Psoas muscle (tissue), 7 donors: ENCODE measurements at regions not wholly inside any gene's neighbourhood (a gene's known extent, or its start where the extent isn't known, plus 50 kb on each side); places are given as distances from the start of the nearest gene placed in this dataset.

Source experiments
- ATAC-seq, 4 donors: fragments of 200-7000 bp; cut with Tn5 transposase; one replicate each; pipeline ENCODE4 v1.9.1; 2020; ENCODE audit warnings: moderate library complexity in 3 of 4, mild to moderate bottlenecking in 2 of 4
- DNase-seq, 2 donors: peaks; one replicate each; pipeline ENCODE4 v3.0.0-alpha.2; 2020
- H3K27ac ChIP-seq: fragments of 200-600 bp; one replicate; pipeline ENCODE4 v1.8.0; 2022
- H3K27me3 ChIP-seq, 3 donors: fragments of 200-600 bp in 1 of 3; one replicate each; pipeline versions ENCODE4 v1.6.1 to v1.8.0; 2013 to 2022; ENCODE audit warnings: low read length in 2 of 3, mild to moderate bottlenecking in 2 of 3, moderate library complexity in 1 of 3; ENCODE audit not compliant: insufficient read depth in 3 of 3
- H3K36me3 ChIP-seq, 2 donors: fragments of 200-600 bp in 1 of 2; one replicate each; pipeline versions ENCODE4 v1.6.1 to v1.8.0; 2013 to 2022; ENCODE audit warnings: low read depth in 1 of 2, mild to moderate bottlenecking in 1 of 2, moderate library complexity in 1 of 2; ENCODE audit not compliant: insufficient read depth in 1 of 2
- H3K4me1 ChIP-seq: fragments of 200-600 bp; one replicate; pipeline ENCODE4 v1.8.0; 2022
- H3K4me3 ChIP-seq: fragments of 200-600 bp; one replicate; pipeline ENCODE4 v1.8.0; 2022; ENCODE audit warnings: mild to moderate bottlenecking
- H3K9me3 ChIP-seq: fragments of 200-600 bp; one replicate; pipeline ENCODE4 v1.8.0; 2022
- WGBS, 3 donors: extraction: QIAGEN DNeasy Blood & Tissue Kit; methylation state at CpG; one replicate each; pipeline versions ENCODE4 v1.1.6 to v1.1.7; 2013; 5-methylcytosine and 5-hydroxymethylcytosine counted together
- intact Hi-C, 2 donors: fragments of 100-400 bp; cut with DNase I; formaldehyde crosslinking; loops; one replicate each; pipeline versions ENCODE4 v1.11.0 to v1.14.2; 2022
- TF ChIP-seq, protein P1 (sequence below): fragments of 200-600 bp; IDR thresholded peaks from one replicate; pipeline ENCODE4 v1.8.0; 2022; ENCODE audit warnings: antibody characterized with exemption
- donor health status: healthy with polysubstance abuse.
- donor health status: DM: no; HTN: no; CAD: no; lungs with moderate emphysema.
- donor health status: Bipolar disorder and iron deficiency.
- donor health status: healthy.
- donor health status: DM: yes; HTN: yes; CAD: no.
- donor health status: DM: no; HTN: no; CAD: no.
- donor health status: DM: yes; HTN: yes; CAD: no.

DNA sequence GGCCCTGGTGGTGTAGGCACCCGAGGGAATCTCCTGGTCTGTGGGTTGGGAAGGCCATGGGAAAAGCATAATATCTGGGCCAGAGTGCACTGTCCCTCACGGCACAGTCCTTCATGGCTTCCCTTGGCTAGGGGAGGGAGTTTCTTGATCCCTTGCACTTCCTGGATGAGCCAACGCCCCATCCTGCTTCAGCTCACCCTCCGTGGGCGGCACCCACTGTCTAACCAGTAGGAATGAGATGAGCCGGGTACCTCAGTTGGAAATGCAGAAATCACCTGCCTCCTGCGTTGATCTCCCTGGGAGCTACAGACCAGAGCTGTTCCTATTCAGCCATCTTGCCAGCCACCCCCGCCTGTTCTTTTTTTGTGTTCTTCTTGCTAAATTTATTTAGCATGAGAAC lies 134.4 kb downstream of the LEPR start:
- no peaks in the 10 kb centered on the region for H3K36me3 ChIP-seq
- H3K4me3 ChIP-seq: no peak overlapping the region
- no peaks in the 10 kb centered on the region for H3K27me3 ChIP-seq
- TF ChIP-seq, protein P1, sequence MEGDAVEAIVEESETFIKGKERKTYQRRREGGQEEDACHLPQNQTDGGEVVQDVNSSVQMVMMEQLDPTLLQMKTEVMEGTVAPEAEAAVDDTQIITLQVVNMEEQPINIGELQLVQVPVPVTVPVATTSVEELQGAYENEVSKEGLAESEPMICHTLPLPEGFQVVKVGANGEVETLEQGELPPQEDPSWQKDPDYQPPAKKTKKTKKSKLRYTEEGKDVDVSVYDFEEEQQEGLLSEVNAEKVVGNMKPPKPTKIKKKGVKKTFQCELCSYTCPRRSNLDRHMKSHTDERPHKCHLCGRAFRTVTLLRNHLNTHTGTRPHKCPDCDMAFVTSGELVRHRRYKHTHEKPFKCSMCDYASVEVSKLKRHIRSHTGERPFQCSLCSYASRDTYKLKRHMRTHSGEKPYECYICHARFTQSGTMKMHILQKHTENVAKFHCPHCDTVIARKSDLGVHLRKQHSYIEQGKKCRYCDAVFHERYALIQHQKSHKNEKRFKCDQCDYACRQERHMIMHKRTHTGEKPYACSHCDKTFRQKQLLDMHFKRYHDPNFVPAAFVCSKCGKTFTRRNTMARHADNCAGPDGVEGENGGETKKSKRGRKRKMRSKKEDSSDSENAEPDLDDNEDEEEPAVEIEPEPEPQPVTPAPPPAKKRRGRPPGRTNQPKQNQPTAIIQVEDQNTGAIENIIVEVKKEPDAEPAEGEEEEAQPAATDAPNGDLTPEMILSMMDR: no peak
- H3K4me1 ChIP-seq: no peaks in the 10 kb centered on the region
- H3K27ac ChIP-seq: no peak overlapping the region
- H3K9me3 ChIP-seq: no peaks in the 10 kb centered on the region
- WGBS, 3 donors: 78 to 90% (median 81%) methylated on average over 8 of the region's 8 CpGs
- DNase-seq: no peak
- intact Hi-C loops: no loop called here
- no peak for ATAC-seq

DNA sequence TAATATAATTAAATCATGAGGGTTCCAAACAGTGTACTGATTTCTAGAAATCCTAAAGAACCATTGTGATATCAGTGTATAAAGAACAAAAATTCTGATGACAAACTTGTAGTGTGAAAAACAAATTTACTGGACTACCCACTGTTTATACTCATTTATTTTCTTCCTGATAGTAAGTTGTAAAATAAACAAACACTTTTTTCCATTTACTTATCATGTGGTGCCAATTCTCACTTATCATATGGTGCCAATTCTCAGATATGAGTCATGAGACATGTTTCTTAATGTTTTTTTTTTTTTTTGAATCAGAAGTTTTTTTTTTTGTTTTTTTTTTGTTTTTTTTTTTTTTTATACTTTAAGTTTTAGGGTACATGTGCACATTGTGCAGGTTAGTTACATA lies 137.7 kb downstream of the LEPR start:
- ATAC-seq (no peak), DNase-seq (no peak)
- TF ChIP-seq, protein P1: no peak
- no peak overlapping the region for H3K4me3 ChIP-seq
- intact Hi-C loops: no loop called here
- no peaks in the 10 kb centered on the region for H3K9me3 ChIP-seq
- no peaks in the 10 kb centered on the region for H3K36me3 ChIP-seq
- no peaks in the 10 kb centered on the region for H3K27me3 ChIP-seq
- H3K27ac ChIP-seq: no peak overlapping the region
- H3K4me1 ChIP-seq: no peaks in the 10 kb centered on the region

GRCh38 chr1:65564493-65564892 lies 144.0 kb downstream of the LEPR start:
- intact Hi-C loops: no loop called here
- Histone ChIP-seq H3K27me3 (no peaks in the 10 kb centered on the region), H3K36me3 (no peaks in the 10 kb centered on the region), H3K4me3 (no peak overlapping the region), H3K4me1 (no peaks in the 10 kb centered on the region), H3K27ac (no peak overlapping the region), H3K9me3 (no peaks in the 10 kb centered on the region)
- DNase-seq (no peak), ATAC-seq (no peak)
- TF ChIP-seq, protein P1: no peak
- WGBS, 3 donors: 72 to 95% (median 82%) methylated on average over 4 to 7 of the region's 7 CpGs

DNA sequence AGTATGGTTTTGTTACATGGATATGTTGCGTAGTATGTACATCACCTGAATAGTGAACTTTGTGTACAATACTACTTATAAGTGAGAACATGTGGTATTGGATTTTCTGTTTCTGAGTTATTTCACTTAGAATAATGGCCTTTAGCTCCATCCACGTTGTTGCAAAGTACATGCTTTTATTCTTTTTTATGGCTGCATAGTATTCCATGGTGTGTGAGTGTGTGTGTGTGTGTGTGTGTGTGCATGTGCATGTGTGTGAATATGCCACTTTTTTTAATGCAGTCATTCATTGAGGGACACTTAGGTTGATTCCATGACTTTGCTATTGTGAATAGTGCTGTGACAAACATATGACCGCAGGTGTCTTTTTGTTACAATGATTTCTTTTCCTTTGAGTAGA lies 147.8 kb downstream of the LEPR start:
- H3K4me3 ChIP-seq: no peak overlapping the region
- 78 to 86% (median 79%) methylated on average over 3 of the region's 3 CpGs for WGBS, 3 donors
- no peak for ATAC-seq
- TF ChIP-seq, protein P1: no peak
- H3K27me3 ChIP-seq: no peaks in the 10 kb centered on the region
- H3K27ac ChIP-seq: no peak overlapping the region
- H3K36me3 ChIP-seq: no peaks in the 10 kb centered on the region
- no peaks in the 10 kb centered on the region for H3K9me3 ChIP-seq
- intact Hi-C loops: no loop called here
- no peaks in the 10 kb centered on the region for H3K4me1 ChIP-seq
- DNase-seq: no peak

GRCh38 chr1:65572701-65573421 lies 152.4 kb downstream of the LEPR start:
- TF ChIP-seq, protein P1: no peak
- no peak overlapping the region for H3K27ac ChIP-seq

More at GRCh38 chr1:65572701-65573421, 152.4 kb downstream of the LEPR start:
- DNase-seq (no peak), ATAC-seq (no peak)
- Histone ChIP-seq H3K9me3 (no peaks in the 10 kb centered on the region), H3K4me3 (no peak overlapping the region), H3K27me3 (no peaks in the 10 kb centered on the region), H3K36me3 (no peaks in the 10 kb centered on the region), H3K4me1 (no peaks in the 10 kb centered on the region)
- intact Hi-C loops: no loop called here
- 49 to 68% (median 55%) methylated on average over 10 of the region's 10 CpGs for WGBS, 3 donors
